IMR-90 (cell line): ENCODE measurements at regions not wholly inside any gene's neighbourhood (a gene's known extent, or its start where the extent isn't known, plus 50 kb on each side); places are given as distances from the start of the nearest gene placed in this dataset.

Experiments
- ATAC-seq: fragments of 200-7000 bp; cut with Tn5 transposase; 2 replicates; pipeline ENCODE4 v1.9.1; 2020; ENCODE audit warnings: low read depth, mild to moderate bottlenecking, moderate library complexity
- BruUV-seq: library from RNA; stranded (reverse); fragments of 400-500 nt; replicated peaks from 2 replicates; lab custom pipeline; 2021; lab: Mats Ljungman, UMichigan
- CTCF ChIA-PET: fragments of 300-600 bp; formaldehyde crosslinking; extraction: SDS; loops from one replicate; lab custom pipeline; 2021; ENCODE audit warnings: antibody characterized with exemption; lab: Yijun Ruan, JAX
- POLR2A ChIA-PET: fragments of 300-600 bp; sonication (Branson Sonifier 250); formaldehyde crosslinking; loops from one replicate; lab custom pipeline; 2022; ENCODE audit warnings: antibody characterized with exemption; ENCODE audit not compliant: unreplicated experiment; lab: Charles Lee
- DNase-seq: peaks from one replicate; pipeline ENCODE4 v3.0.0; 2013
- H2AFZ ChIP-seq: replicated peaks from 2 replicates; pipeline ENCODE3; 2013; ENCODE audit warnings: low read length, mild to moderate bottlenecking; ENCODE audit not compliant: poor library complexity
- H2AK5ac ChIP-seq: 2 replicates; pipeline ENCODE4 v1.6.1; 2013; ENCODE audit warnings: low read depth, low read length, inconsistent platforms
- H2AK9ac ChIP-seq: replicated peaks from 2 replicates; pipeline ENCODE3; 2013; ENCODE audit warnings: mild to moderate bottlenecking, low read depth, low read length, moderate library complexity; ENCODE audit not compliant: poor library complexity
- H2BK120ac ChIP-seq: 2 replicates; pipeline ENCODE4 v1.6.1; 2013; ENCODE audit warnings: low read depth, low read length, inconsistent platforms
- H2BK15ac ChIP-seq: 3 replicates; pipeline ENCODE4 v1.6.1; 2013; ENCODE audit warnings: low read depth, low read length, inconsistent platforms
- H2BK20ac ChIP-seq: 2 replicates; pipeline ENCODE4 v1.6.1; 2013; ENCODE audit warnings: low read depth, mild to moderate bottlenecking, inconsistent platforms, low read length, moderate library complexity
- H2BK5ac ChIP-seq: 2 replicates; pipeline ENCODE4 v1.6.1; 2013; ENCODE audit warnings: mild to moderate bottlenecking, low read depth, low read length, inconsistent platforms; ENCODE audit not compliant: poor library complexity, severe bottlenecking
- H3K14ac ChIP-seq: replicated peaks from 2 replicates; pipeline ENCODE4 v1.6.1; 2013; ENCODE audit warnings: low read depth, low read length, inconsistent platforms
- H3K18ac ChIP-seq: 2 replicates; pipeline ENCODE4 v1.6.1; 2013; ENCODE audit warnings: low read depth, low read length, control low read depth
- H3K23ac ChIP-seq: 2 replicates; pipeline ENCODE4 v1.6.1; 2013; ENCODE audit warnings: low read depth, low read length, inconsistent platforms
- H3K27ac ChIP-seq: 2 replicates; pipeline ENCODE4 v1.5.1; 2013; ENCODE audit warnings: mild to moderate bottlenecking, control low read depth, low read length; ENCODE audit not compliant: insufficient read depth
- H3K27me3 ChIP-seq: 2 replicates; pipeline ENCODE4 v1.6.1; 2013; ENCODE audit warnings: low read length; ENCODE audit not compliant: control insufficient read depth, insufficient read depth
- H3K36me3 ChIP-seq: 2 replicates; pipeline ENCODE4 v1.6.1; 2013; ENCODE audit warnings: low read length, mixed read lengths; ENCODE audit not compliant: control insufficient read depth, insufficient read depth
- H3K4ac ChIP-seq: 2 replicates; pipeline ENCODE4 v1.6.1; 2013; ENCODE audit warnings: low read depth, low read length, inconsistent platforms
- H3K4me1 ChIP-seq: 2 replicates; pipeline ENCODE4 v1.6.1; 2013; ENCODE audit warnings: low read length, mixed read lengths; ENCODE audit not compliant: control insufficient read depth, insufficient read depth
- H3K4me2 ChIP-seq: 2 replicates; pipeline ENCODE4 v1.6.1; 2013; ENCODE audit warnings: low read depth, mild to moderate bottlenecking, control low read depth, low read length, moderate library complexity
- H3K4me3 ChIP-seq: 2 replicates; pipeline ENCODE4 v1.5.1; 2013; ENCODE audit warnings: low read depth, mild to moderate bottlenecking, control low read depth, low read length, moderate library complexity; ENCODE audit not compliant: insufficient read depth
- H3K56ac ChIP-seq: 2 replicates; pipeline ENCODE4 v1.6.1; 2013; ENCODE audit warnings: low read length, inconsistent platforms; ENCODE audit not compliant: insufficient read depth; ENCODE audit errors: extremely low read depth
- H3K79me1 ChIP-seq, 2 experiments: 2 replicates each; pipeline ENCODE4 v1.6.1; 2013; ENCODE audit warnings: low read length in 2 of 2, inconsistent platforms in 1 of 2, low read depth in 1 of 2
- H3K9ac ChIP-seq: 2 replicates; pipeline ENCODE4 v1.6.1; 2013; ENCODE audit warnings: low read depth, low read length, control low read depth
- H3K9me1 ChIP-seq: 2 replicates; pipeline ENCODE4 v1.6.1; 2013; ENCODE audit warnings: low read length, inconsistent platforms; ENCODE audit not compliant: insufficient read depth
- H3K9me3 ChIP-seq: 2 replicates; pipeline ENCODE4 v1.6.1; 2013; ENCODE audit warnings: low read length; ENCODE audit not compliant: control insufficient read depth, insufficient read depth
- H4K20me1 ChIP-seq: 2 replicates; pipeline ENCODE4 v1.6.1; 2013; ENCODE audit warnings: low read length, inconsistent platforms; ENCODE audit not compliant: insufficient read depth
- H4K5ac ChIP-seq: 2 replicates; pipeline ENCODE4 v1.6.1; 2013; ENCODE audit warnings: mild to moderate bottlenecking, low read depth, low read length, control low read depth
- H4K8ac ChIP-seq, 2 experiments: 2 replicates each; pipeline ENCODE4 v1.6.1; 2013; ENCODE audit warnings: low read depth in 2 of 2, low read length in 2 of 2, control low read depth in 1 of 2, inconsistent platforms in 1 of 2
- H4K91ac ChIP-seq: 2 replicates; pipeline ENCODE4 v1.6.1; 2013; ENCODE audit warnings: low read depth, low read length, inconsistent platforms; ENCODE audit not compliant: insufficient read depth
- BHLHE40 ChIP-seq: fragments of 150-350 bp; IDR thresholded peaks from 2 replicates; pipeline ENCODE4 v1.6.1; 2016; ENCODE audit warnings: mild to moderate bottlenecking, low read depth, low read length
- CEBPB ChIP-seq: IDR thresholded peaks from 2 replicates; pipeline ENCODE4 v1.6.1; 2012; ENCODE audit warnings: low read depth, low read length, improper control_type of control experiment
- CHD1 ChIP-seq: IDR thresholded peaks from 2 replicates; pipeline ENCODE4 v1.6.1; 2012; ENCODE audit warnings: low read depth, low read length, improper control_type of control experiment
- FOS ChIP-seq: fragments of 150-350 bp; IDR thresholded peaks from 2 replicates; pipeline ENCODE4 v1.6.1; 2016; ENCODE audit warnings: low read depth, low read length
- MAFK ChIP-seq: IDR thresholded peaks from 2 replicates; pipeline ENCODE4 v1.6.1; 2012; ENCODE audit warnings: low read depth, low read length, improper control_type of control experiment
- MAZ ChIP-seq: IDR thresholded peaks from 2 replicates; pipeline ENCODE4 v1.6.1; 2012; ENCODE audit warnings: low read depth, mild to moderate bottlenecking, low read length, improper control_type of control experiment, moderate library complexity, borderline replicate concordance
- MXI1 ChIP-seq: IDR thresholded peaks from 2 replicates; pipeline ENCODE4 v1.6.1; 2012; ENCODE audit warnings: low read depth, mild to moderate bottlenecking, low read length, moderate library complexity, borderline replicate concordance
- NFE2L2 ChIP-seq: fragments of 150-350 bp; IDR thresholded peaks from 2 replicates; pipeline ENCODE4 v1.6.1; 2016; ENCODE audit warnings: low read depth, mild to moderate bottlenecking, low read length
- POLR2A ChIP-seq: IDR thresholded peaks from 2 replicates; pipeline ENCODE4 v1.6.1; 2012; ENCODE audit warnings: mild to moderate bottlenecking, low read depth, low read length
- RAD21 ChIP-seq: IDR thresholded peaks from 2 replicates; pipeline ENCODE4 v1.6.1; 2012; ENCODE audit warnings: low read length, improper control_type of control experiment
- RCOR1 ChIP-seq: IDR thresholded peaks from 2 replicates; pipeline ENCODE4 v1.6.1; 2012; ENCODE audit warnings: mild to moderate bottlenecking, low read length, improper control_type of control experiment; ENCODE audit not compliant: insufficient replicate concordance
- RFX5 ChIP-seq: IDR thresholded peaks from 2 replicates; pipeline ENCODE4 v1.8.0; 2012; ENCODE audit warnings: low read depth, mild to moderate bottlenecking, low read length, moderate library complexity
- SMC3 ChIP-seq: fragments of 150-350 bp; IDR thresholded peaks from 2 replicates; pipeline ENCODE4 v1.6.1; 2016; ENCODE audit warnings: low read depth, mild to moderate bottlenecking, antibody characterized with exemption, low read length, moderate library complexity
- WGBS, 2 experiments: methylation state at CpG; one replicate each; pipeline versions ENCODE4 v1.1.5 to v1.1.7; 2013; ENCODE audit warnings: missing lambda C conversion rate in 2 of 2; ENCODE audit not compliant: insufficient read length in 1 of 2; ENCODE audit errors: extremely low coverage in 2 of 2; 5-methylcytosine and 5-hydroxymethylcytosine counted together
- dilution Hi-C: fragments of 300-500 bp; cut with HindIII; formaldehyde crosslinking; loops from one replicate; pipeline ENCODE4 v1.14.3; 2018; ENCODE audit warnings: low sequenced_read_pairs; ENCODE audit not compliant: unreplicated experiment
- in situ Hi-C: fragments of 300-500 bp; cut with MboI; formaldehyde crosslinking; loops from 3 replicates; pipeline ENCODE4 v1.14.3; 2019; ENCODE audit warnings: low sequenced_read_pairs, inconsistent platforms, mixed read lengths
- intact Hi-C: fragments of 100-400 bp; cut with micrococcal nuclease; formaldehyde crosslinking; loops from 2 replicates; pipeline ENCODE4 v1.10.0; 2022
- TF ChIP-seq, protein P1 (sequence below): fragments of 150-350 bp; IDR thresholded peaks from 2 replicates; pipeline ENCODE4 v1.6.1; 2017; ENCODE audit warnings: mild to moderate bottlenecking, antibody characterized with exemption, low read length, low read depth
- TF ChIP-seq, protein P2 (sequence below): fragments of 150-350 bp; IDR thresholded peaks from 2 replicates; pipeline ENCODE4 v1.6.1; 2016; ENCODE audit warnings: low read depth, mild to moderate bottlenecking, low read length, moderate library complexity, borderline replicate concordance
- TF ChIP-seq, protein P3 (sequence below): conservative IDR thresholded peaks from 2 replicates; pipeline ENCODE4 v1.5.1; 2012; ENCODE audit warnings: mild to moderate bottlenecking, low read depth, low read length, improper control_type of control experiment

DNA sequence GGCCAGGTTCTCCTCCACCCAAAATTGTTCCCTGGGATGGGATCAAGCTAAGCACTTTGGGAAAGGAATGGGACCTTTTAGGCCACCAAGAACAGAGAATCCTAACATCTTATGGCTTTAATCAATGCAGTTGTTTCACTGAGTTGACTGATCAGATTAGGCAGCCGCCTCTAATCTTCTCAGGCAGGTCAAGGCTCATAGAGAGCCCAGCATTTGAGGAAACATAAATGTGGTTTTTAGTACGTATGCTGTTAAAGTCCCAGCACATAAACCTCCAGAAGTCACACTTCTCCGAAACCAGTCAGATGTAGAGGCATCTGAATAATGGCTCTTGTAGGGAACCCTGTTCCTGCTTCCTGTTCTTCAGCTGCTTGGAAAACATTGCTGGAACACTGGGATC lies 99.5 kb upstream of the RMDN2 start:
- CTCF ChIA-PET: no interaction called here
- peaks cover 25% of the 10 kb centered on the region for H3K4me1 ChIP-seq
- intact Hi-C loops: no loop called here

More for the DNA sequence above, 99.5 kb upstream of the RMDN2 start:
- H3K4me3 ChIP-seq: no peak overlapping the region
- no peaks in the 10 kb centered on the region for H3K36me3 ChIP-seq
- peaks cover 14% of the 10 kb centered on the region for H3K9me1 ChIP-seq
- peak overlapping the region; percentile 45 for H2BK120ac ChIP-seq
- no peak overlapping the region for H3K9ac ChIP-seq
- DNase-seq (no peak), ATAC-seq (no peak)
- in situ Hi-C loops (loop anchor here (5.0 kb wide), 1 partner anchor 153 kb away; the partner anchor contains the start of gene CDC42EP3), dilution Hi-C loops (no loop called here)
- H3K79me1 ChIP-seq: peaks cover 0 to 19% of the 10 kb centered on the region in 2 experiments; a peak in 2 of 4 replicates
- peaks cover 3% of the 10 kb centered on the region for H3K9me3 ChIP-seq
- no peak overlapping the region for H3K23ac ChIP-seq
- peak overlapping the region; percentile 74 for H3K4ac ChIP-seq
- H3K27ac ChIP-seq: no peak overlapping the region
- TF ChIP-seq RAD21 (no peak), RFX5 (no peak), FOS (no peak), MXI1 (no peak), RCOR1 (no peak), CEBPB (no peak), POLR2A (no peak), CHD1 (no peak), NFE2L2 (no peak), MAZ (no peak), BHLHE40 (no peak), MAFK (no peak), SMC3 (no peak)
- TF ChIP-seq, protein P1, sequence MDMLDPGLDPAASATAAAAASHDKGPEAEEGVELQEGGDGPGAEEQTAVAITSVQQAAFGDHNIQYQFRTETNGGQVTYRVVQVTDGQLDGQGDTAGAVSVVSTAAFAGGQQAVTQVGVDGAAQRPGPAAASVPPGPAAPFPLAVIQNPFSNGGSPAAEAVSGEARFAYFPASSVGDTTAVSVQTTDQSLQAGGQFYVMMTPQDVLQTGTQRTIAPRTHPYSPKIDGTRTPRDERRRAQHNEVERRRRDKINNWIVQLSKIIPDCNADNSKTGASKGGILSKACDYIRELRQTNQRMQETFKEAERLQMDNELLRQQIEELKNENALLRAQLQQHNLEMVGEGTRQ: no peak
- TF ChIP-seq, protein P2, sequence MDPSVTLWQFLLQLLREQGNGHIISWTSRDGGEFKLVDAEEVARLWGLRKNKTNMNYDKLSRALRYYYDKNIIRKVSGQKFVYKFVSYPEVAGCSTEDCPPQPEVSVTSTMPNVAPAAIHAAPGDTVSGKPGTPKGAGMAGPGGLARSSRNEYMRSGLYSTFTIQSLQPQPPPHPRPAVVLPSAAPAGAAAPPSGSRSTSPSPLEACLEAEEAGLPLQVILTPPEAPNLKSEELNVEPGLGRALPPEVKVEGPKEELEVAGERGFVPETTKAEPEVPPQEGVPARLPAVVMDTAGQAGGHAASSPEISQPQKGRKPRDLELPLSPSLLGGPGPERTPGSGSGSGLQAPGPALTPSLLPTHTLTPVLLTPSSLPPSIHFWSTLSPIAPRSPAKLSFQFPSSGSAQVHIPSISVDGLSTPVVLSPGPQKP: no peak
- TF ChIP-seq, protein P3, sequence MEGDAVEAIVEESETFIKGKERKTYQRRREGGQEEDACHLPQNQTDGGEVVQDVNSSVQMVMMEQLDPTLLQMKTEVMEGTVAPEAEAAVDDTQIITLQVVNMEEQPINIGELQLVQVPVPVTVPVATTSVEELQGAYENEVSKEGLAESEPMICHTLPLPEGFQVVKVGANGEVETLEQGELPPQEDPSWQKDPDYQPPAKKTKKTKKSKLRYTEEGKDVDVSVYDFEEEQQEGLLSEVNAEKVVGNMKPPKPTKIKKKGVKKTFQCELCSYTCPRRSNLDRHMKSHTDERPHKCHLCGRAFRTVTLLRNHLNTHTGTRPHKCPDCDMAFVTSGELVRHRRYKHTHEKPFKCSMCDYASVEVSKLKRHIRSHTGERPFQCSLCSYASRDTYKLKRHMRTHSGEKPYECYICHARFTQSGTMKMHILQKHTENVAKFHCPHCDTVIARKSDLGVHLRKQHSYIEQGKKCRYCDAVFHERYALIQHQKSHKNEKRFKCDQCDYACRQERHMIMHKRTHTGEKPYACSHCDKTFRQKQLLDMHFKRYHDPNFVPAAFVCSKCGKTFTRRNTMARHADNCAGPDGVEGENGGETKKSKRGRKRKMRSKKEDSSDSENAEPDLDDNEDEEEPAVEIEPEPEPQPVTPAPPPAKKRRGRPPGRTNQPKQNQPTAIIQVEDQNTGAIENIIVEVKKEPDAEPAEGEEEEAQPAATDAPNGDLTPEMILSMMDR: no peak
- H2BK5ac ChIP-seq: no peak overlapping the region
- peak overlapping the region; percentile 68; the same call in 1 of the 2 replicates for H4K91ac ChIP-seq
- no peak overlapping the region for H2AFZ ChIP-seq
- peak overlapping the region; percentile 51 for H2BK20ac ChIP-seq
- H3K27me3 ChIP-seq: no peaks in the 10 kb centered on the region
- H3K4me2 ChIP-seq: no peak overlapping the region
- no peak overlapping the region for H3K56ac ChIP-seq
- peak overlapping the region; percentile 52 for H2AK5ac ChIP-seq
- H4K5ac ChIP-seq: peak overlapping the region; percentile 6; the same call in 1 of the 2 replicates
- POLR2A ChIA-PET: no interaction called here
- no peaks in the 10 kb centered on the region for H4K20me1 ChIP-seq
- H3K18ac ChIP-seq: peak overlapping the region; percentile 73
- peak overlapping the region; percentile 86; the same call in 2 of the 3 replicates for H2BK15ac ChIP-seq
- peak overlapping the region; percentile 56; the same call in 1 of the 2 replicates for H3K14ac ChIP-seq
- no TSS peak for BruUV-seq
- H2AK9ac ChIP-seq: no peak overlapping the region
- H4K8ac ChIP-seq: peak overlapping the region in 1 of 2 experiments; percentile 55; a peak in 1 of 4 replicates
- WGBS, 2 experiments: 100% methylated on average over 1 of the region's 3 CpGs; no CpG with 5 or more reads in 1 of the 2 experiments
